Muscle layer of duodenum (tissue), 2 donors: ENCODE measurements at regions not wholly inside any gene's neighbourhood (a gene's known extent, or its start where the extent isn't known, plus 50 kb on each side); places are given as distances from the start of the nearest gene placed in this dataset.
"Not testable (repeated sequence)": the region's sequence is repeated elsewhere in the genome, so short reads cannot be mapped to it uniquely, and the experiment has no call there.

Experiments used
- H3K27ac ChIP-seq: one replicate; pipeline ENCODE4 v1.7.0; 2013; ENCODE audit warnings: mild to moderate bottlenecking, low read length
- H3K27me3 ChIP-seq: one replicate; pipeline ENCODE4 v1.7.0; 2013; ENCODE audit warnings: low read depth, mild to moderate bottlenecking, control low read depth, low read length
- H3K36me3 ChIP-seq, 2 donors: one replicate each; pipeline ENCODE4 v1.7.0; 2013; ENCODE audit warnings: low read length in 2 of 2, control low read depth in 1 of 2, mild to moderate bottlenecking in 1 of 2; ENCODE audit not compliant: insufficient read depth in 2 of 2, control insufficient read depth in 1 of 2
- H3K4me1 ChIP-seq, 2 donors: one replicate each; pipeline ENCODE4 v1.7.0; 2013; ENCODE audit warnings: low read length in 2 of 2, mild to moderate bottlenecking in 2 of 2, control low read depth in 1 of 2, moderate library complexity in 1 of 2; ENCODE audit not compliant: insufficient read depth in 2 of 2, control insufficient read depth in 1 of 2
- H3K4me3 ChIP-seq, 2 donors: one replicate each; pipeline ENCODE4 v1.7.0; 2013; ENCODE audit warnings: low read length in 2 of 2, low read depth in 1 of 2, mild to moderate bottlenecking in 1 of 2
- H3K9me3 ChIP-seq, 2 donors: one replicate each; pipeline ENCODE4 v1.7.0; 2013; ENCODE audit warnings: low read length in 2 of 2, control low read depth in 1 of 2, mild to moderate bottlenecking in 1 of 2; ENCODE audit not compliant: control insufficient read depth in 1 of 2
- donor health status: healthy.

DNA sequence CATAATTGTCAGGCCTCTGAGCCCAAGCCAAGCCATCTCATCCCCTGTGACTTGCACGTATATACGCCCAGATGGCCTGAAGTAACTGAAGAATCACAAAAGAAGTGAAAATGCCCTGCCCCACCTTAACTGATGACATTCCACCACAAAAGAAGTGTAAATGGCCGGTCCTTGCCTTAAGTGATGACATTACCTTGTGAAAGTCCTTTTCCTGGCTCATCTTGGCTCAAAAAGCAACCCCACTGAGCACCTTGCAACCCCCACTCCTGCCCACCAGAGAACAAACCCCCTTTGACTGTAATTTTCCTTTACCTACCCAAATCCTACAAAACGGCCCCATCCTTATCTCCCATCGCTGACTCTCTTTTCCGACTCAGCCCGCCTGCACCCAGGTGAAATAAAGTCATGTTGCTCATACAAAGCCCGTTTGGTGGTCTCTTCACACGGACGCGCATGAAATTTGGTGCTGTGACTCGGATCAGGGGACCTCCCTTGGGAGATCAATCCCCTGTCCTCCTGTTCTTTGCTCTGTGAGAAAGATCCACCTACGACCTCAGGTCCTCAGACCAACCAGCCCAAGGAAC lies 692.1 kb downstream of the EFNA5 start:
- not testable (repeated sequence) for H3K36me3 ChIP-seq, H3K4me1 ChIP-seq, H3K27ac ChIP-seq, H3K4me3 ChIP-seq, H3K9me3 ChIP-seq, H3K27me3 ChIP-seq

DNA sequence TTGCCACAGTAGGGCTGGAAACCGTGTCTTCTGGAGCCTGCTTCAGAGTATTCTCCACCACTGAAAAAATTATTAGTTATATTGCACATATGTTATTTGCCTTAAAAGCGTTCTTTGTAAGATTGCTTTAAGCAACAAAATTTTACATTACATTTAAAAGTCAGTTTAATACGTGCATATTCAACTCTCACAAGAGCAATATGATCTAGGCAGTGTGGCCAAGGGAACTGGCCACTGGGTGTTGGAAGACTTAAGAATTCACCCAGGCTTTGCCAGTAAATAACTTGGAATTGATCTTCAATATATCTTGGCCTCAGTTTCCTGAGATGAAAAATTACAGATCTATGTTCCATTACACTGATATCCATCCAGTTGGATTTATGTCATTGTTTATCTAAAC lies 694.4 kb downstream of the EFNA5 start:
- no peaks in the 10 kb centered on the region for H3K36me3 ChIP-seq
- no peaks in the 10 kb centered on the region for H3K27me3 ChIP-seq
- H3K4me1 ChIP-seq, result no peaks in the 10 kb centered on the region
- no peak overlapping the region for H3K27ac ChIP-seq
- H3K4me3 ChIP-seq, result no peak overlapping the region
- H3K9me3 ChIP-seq, result no peaks in the 10 kb centered on the region

DNA sequence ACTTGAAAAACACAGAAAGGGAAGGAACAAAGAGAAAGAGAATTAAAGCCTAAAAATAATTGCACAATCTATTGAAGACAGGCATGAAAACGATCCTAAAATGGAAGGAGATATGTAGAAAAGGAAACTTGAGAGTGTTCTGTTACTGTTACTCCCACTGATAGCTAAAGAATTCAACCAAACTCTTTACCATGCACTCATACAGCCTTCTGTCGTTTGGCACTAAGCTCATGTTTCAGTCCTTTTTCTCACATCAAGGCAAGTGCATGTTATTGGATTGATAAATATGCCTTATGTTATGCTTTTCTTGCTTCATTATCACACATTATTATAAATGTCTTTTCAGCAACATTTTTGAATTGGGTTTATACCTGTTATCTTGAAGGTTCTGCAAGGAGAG lies 696.5 kb downstream of the EFNA5 start:
- Histone ChIP-seq H3K27me3 (no peaks in the 10 kb centered on the region), H3K36me3 (no peaks in the 10 kb centered on the region), H3K4me3 (no peak overlapping the region), H3K9me3 (no peaks in the 10 kb centered on the region), H3K4me1 (no peaks in the 10 kb centered on the region), H3K27ac (no peak overlapping the region)

DNA sequence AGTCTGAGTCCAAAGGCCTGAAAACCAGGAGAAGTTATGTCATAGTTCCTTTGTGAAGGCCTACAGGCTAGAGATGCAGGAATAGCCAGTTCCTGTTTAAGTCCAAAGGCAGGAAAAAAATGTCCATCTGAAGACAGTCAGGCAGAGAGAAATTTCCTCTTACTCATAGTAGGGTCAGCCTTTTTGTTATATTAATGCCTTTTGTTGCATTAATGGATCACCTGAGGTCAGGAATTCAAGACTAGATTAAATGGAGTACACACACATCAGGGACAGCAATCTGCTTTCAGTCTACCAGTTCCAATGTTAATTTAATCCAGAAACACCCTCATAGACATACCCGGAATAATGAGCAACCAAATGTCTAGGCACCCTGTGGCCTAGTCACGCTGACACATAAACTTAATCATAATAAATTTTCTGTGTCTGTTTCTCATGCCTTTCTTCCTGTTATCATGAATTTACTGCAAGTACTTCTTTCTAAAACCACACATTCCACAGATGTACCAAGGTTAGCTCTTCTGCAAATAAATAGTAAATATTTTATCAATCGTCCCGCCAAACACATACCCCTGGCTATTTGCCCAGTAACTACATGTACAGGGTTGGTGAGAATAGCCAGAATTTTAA lies 703.9 kb downstream of the EFNA5 start:
- Histone ChIP-seq H3K4me1 (no peaks in the 10 kb centered on the region), H3K4me3 (no peak overlapping the region), H3K9me3 (no peaks in the 10 kb centered on the region), H3K27me3 (no peaks in the 10 kb centered on the region), H3K27ac (no peak overlapping the region), H3K36me3 (no peaks in the 10 kb centered on the region)

DNA sequence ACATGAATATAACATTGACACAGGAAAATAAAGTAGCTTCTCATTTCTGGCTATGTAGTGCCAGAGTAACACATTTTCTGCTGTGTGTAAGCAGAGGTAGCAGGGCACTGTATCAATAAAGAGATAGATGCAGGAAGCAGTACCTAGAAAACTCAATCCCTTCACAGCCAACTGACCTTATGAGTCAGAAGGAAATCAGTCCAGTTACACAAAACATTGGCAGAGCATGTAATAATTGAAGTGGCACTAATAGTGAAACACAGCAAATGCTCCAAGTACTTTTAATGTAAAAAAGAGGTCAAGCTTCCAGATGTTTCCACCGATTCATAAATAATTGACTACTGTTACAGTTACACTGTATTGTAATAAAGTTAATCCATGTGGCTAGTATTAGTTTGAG lies 706.6 kb downstream of the EFNA5 start:
- no peaks in the 10 kb centered on the region for H3K9me3 ChIP-seq
- no peak overlapping the region for H3K4me3 ChIP-seq
- H3K27ac ChIP-seq, result no peak overlapping the region
- H3K27me3 ChIP-seq, result no peaks in the 10 kb centered on the region
- no peaks in the 10 kb centered on the region for H3K4me1 ChIP-seq
- no peaks in the 10 kb centered on the region for H3K36me3 ChIP-seq

DNA sequence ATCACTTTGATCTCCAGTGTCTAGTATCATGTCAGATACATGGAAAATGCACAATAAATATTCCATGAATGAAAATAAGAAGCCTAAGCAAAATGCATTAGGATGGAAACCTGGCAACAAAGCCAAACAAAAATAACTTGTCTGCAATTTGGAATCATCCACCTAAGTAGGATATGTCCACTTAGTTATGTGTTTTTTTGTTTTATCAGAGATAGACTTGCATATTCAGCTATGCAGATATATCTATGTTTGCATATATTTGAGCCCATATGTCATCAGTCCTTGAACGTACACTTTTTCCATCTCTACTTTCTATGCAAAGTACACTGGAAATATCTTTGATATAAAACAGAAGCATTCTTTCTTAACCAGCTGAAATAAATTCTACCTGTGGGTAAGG lies 707.1 kb downstream of the EFNA5 start:
- Histone ChIP-seq H3K36me3 (no peaks in the 10 kb centered on the region), H3K27ac (no peak overlapping the region), H3K9me3 (no peaks in the 10 kb centered on the region), H3K27me3 (no peaks in the 10 kb centered on the region), H3K4me3 (no peak overlapping the region), H3K4me1 (no peaks in the 10 kb centered on the region)

DNA sequence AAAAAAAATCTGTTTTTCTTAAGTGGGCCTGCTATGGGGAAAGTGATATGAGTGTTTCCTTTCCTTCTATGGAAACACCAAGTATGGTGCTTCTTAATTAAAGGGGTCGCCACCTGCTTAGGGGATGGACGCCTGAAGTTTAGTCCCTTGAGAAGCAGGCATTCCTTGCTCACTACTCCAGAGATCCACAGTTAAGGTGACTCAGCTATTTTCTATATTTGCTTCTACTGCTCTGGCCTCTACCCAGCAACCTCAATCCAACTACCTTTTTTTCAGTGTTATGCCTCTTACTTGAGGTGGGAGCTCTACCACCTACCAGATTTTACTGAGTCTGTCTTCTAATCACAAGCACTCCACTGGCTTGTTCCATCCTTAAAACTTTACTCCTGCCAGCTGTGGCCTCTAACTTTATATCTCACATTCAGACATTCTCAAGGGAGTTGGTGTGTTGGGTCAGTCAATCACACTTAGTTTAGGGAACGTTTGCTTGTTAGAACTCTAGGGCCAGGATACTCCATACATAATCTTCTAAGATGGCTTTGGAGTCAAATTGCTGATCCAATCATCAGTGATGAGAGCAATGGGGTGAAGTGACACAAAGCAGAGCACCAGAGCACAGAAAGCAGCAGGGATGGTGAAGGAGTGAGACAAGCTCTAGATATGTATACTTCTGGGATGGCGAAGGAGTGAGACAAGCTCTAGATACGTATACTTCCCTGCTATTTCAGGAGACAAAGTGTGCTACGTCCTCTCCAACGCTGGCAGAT lies 708.1 kb downstream of the EFNA5 start:
- Histone ChIP-seq H3K4me1 (no peaks in the 10 kb centered on the region), H3K27ac (no peak overlapping the region), H3K27me3 (no peaks in the 10 kb centered on the region), H3K9me3 (no peaks in the 10 kb centered on the region), H3K4me3 (no peak overlapping the region), H3K36me3 (no peaks in the 10 kb centered on the region)

DNA sequence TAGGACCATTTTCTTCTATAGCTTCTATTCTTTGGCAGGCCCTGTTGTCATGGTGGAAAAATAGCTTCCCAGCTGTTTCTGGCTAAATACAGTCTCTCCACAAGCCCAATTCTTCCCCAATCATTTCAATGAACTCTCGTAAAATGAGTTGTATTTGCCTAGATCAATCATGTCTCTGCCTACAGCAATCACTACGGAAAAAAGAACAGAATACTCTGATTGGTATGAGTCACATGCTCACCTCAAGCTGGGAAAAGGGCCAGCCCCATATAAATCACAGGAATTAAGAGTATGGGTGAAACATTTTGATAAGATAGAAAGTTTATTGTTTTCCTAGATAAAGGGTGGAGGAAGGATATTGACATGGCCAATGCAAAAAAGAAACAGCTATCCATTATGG lies 711.4 kb downstream of the EFNA5 start:
- Histone ChIP-seq H3K27ac (no peak overlapping the region), H3K9me3 (no peaks in the 10 kb centered on the region), H3K4me3 (no peak overlapping the region), H3K27me3 (no peaks in the 10 kb centered on the region), H3K36me3 (no peaks in the 10 kb centered on the region), H3K4me1 (no peaks in the 10 kb centered on the region)

DNA sequence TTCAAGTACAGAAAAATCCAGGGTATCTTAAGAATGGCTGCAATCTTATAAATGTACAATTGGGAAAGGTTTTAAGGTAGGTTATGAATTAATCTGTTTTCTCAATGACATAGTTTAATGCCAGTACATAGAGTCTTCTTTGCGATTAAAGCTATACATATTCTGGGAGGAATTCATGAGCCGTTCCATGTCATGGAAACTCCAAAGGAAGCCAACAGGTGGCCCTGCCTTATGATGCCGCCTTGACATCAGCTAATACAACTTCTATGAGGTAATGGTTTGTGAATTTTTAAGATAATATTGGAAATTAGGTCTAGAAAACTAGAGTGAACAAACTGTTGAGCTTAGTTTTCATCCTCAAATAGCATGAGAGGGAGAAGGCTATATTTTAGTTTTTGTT lies 713.4 kb downstream of the EFNA5 start:
- H3K9me3 ChIP-seq, result no peaks in the 10 kb centered on the region
- no peaks in the 10 kb centered on the region for H3K36me3 ChIP-seq
- no peak overlapping the region for H3K4me3 ChIP-seq
- no peaks in the 10 kb centered on the region for H3K4me1 ChIP-seq
- H3K27ac ChIP-seq, result no peak overlapping the region
- no peaks in the 10 kb centered on the region for H3K27me3 ChIP-seq

DNA sequence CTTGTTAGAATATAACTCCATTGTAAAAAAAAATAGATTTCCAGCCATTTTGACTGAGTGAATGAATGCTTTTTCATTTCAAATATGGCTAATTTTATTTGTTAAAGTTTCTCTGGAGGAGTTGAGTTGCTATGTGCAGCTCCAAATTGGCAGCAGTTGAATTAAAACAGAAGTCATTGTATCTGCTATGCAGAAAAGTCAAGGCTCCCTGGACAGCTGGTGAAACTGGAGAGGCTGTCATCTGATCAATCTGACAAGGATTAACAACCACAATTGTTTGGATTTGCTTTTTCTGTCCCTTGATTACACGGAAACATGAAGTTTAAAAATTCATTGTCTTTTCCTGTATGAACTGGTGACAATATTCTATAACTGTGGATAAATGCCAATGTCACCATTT lies 713.9 kb downstream of the EFNA5 start:
- H3K4me3 ChIP-seq, result no peak overlapping the region
- no peaks in the 10 kb centered on the region for H3K27me3 ChIP-seq
- H3K9me3 ChIP-seq, result no peaks in the 10 kb centered on the region

DNA sequence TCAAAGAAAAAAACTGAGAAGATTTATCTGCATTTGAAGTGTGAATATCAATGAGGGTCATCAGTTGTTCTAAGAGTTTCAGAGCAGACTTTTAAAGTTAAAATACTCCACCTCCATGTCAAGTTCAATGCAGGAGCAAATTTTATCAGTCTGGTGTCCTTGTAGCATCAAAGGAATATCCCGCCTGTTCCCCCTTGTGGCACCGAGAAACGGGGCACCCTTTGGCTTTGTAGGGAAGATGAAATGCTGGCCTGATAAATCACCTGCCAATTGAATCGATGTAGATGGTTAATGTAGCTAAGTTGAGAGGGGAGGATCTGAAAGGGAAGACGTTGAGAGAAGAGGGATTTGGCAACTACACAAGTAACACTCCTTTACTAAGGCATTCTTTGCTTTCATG lies 714.5 kb downstream of the EFNA5 start:
- H3K27ac ChIP-seq, result no peak overlapping the region
- no peaks in the 10 kb centered on the region for H3K36me3 ChIP-seq
- no peaks in the 10 kb centered on the region for H3K9me3 ChIP-seq
- H3K4me1 ChIP-seq, result no peaks in the 10 kb centered on the region
- no peaks in the 10 kb centered on the region for H3K27me3 ChIP-seq
- H3K4me3 ChIP-seq, result no peak overlapping the region

More for the DNA sequence above, 713.9 kb downstream of the EFNA5 start:
- H3K4me1 ChIP-seq, result no peaks in the 10 kb centered on the region
- H3K27ac ChIP-seq, result no peak overlapping the region
- no peaks in the 10 kb centered on the region for H3K36me3 ChIP-seq
